ENCODE measurements at regions not wholly inside any gene's neighbourhood (a gene's known extent, or its start where the extent isn't known, plus 50 kb on each side); places are given as distances from the start of the nearest gene placed in this dataset.

DNA sequence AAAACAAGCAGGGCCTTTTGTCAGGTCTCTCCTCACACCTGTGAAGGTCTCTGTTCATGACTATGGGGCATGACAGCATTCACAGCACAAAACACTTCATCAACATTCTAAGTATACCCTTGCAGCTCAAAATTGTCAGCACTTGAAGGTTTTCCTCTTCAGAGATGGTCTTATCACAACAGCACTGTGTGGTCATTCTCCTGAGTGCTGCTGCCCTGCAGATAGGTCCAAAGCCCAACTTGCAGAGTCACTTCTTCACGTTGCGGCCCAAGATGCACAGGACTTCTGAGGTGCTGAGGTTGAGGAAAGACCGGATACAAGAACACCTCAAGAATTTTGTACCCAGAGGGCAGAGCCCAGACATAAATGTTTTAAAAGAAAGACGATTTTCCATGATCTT, 574.5 kb downstream of the UQCRFS1 start:
- H3K27ac ChIP-seq (ENCODE audit: low read depth, low read length): no peak overlapping the region
- H3K27me3 ChIP-seq (ENCODE audit: insufficient read depth, low read length): no peaks in the 10 kb centered on the region
- no peaks in the 10 kb centered on the region for H3K4me1 ChIP-seq (ENCODE audit: insufficient read depth, low read length)
- CTCF ChIA-PET (ENCODE audit: partially characterized antibody): no interaction called here
- H3K9me3 ChIP-seq (ENCODE audit: control insufficient read depth in 1 of 2, low read length in 2 of 2): no peaks in the 10 kb centered on the region
- no peaks in the 10 kb centered on the region for H3K4me1 Mint-ChIP-seq
- H3K36me3 Mint-ChIP-seq: no peaks in the 10 kb centered on the region
- H3K36me3 ChIP-seq (ENCODE audit: insufficient read depth, low read length): no peaks in the 10 kb centered on the region
- intact Hi-C loops (cut with micrococcal nuclease): no loop called here
- no peaks in the 10 kb centered on the region for H3K27me3 Mint-ChIP-seq
- no peak overlapping the region for H3K4me3 Mint-ChIP-seq
- POLR2A ChIA-PET (ENCODE audit: partially characterized antibody): no interaction called here
- no peak overlapping the region for H3K4me3 ChIP-seq (ENCODE audit: low read length in 2 of 2)
- no peak overlapping the region for H3K27ac Mint-ChIP-seq
- peaks cover 2 to 14% (median 8%) of the 10 kb centered on the region in 8 donors for H3K9me3 Mint-ChIP-seq
- DNase-seq: no peak

DNA sequence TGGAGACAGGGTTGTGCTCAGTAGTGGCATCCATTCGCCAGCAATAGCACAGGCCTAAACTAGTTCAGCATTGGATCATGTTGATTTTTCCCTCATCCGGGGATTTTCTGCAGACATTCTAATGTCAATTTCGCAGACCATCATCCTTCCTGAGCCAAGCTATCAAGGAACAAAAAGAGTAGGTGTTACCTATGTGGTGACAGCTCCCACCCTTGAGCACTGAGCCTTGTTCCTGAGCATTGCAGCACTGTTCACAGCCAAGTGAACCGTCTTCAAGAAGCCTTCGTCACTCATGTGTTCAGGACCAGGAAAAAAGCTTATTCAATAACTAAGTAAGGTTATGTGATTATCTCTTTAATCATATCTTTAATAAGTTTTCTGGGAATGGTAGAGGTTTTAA, 576.2 kb downstream of the UQCRFS1 start:
- Mint-ChIP-seq H3K27ac (no peak overlapping the region), H3K9me3 (peaks cover 2 to 18% (median 10%) of the 10 kb centered on the region in 8 donors), H3K36me3 (no peaks in the 10 kb centered on the region), H3K4me3 (no peak overlapping the region), H3K4me1 (peaks cover 0 to 1% (median 0%) of the 10 kb centered on the region in 4 donors), H3K27me3 (no peaks in the 10 kb centered on the region)
- Histone ChIP-seq H3K9me3 (ENCODE audit: control insufficient read depth in 1 of 2, low read length in 2 of 2) (no peaks in the 10 kb centered on the region), H3K27ac (ENCODE audit: low read depth, low read length) (no peak overlapping the region), H3K4me3 (ENCODE audit: low read length in 2 of 2) (no peak overlapping the region), H3K27me3 (ENCODE audit: insufficient read depth, low read length) (no peaks in the 10 kb centered on the region), H3K4me1 (ENCODE audit: insufficient read depth, low read length) (no peaks in the 10 kb centered on the region), H3K36me3 (ENCODE audit: insufficient read depth, low read length) (no peaks in the 10 kb centered on the region)
- intact Hi-C loops (cut with micrococcal nuclease): no loop called here
- DNase-seq: no peak
- ChIA-PET CTCF (ENCODE audit: partially characterized antibody) (interaction anchor here (0.7 kb wide), 1 partner anchor 106 kb away, joined by 3 read pairs; no protein-coding TSS in a partner anchor), POLR2A (ENCODE audit: partially characterized antibody) (no interaction called here)

DNA sequence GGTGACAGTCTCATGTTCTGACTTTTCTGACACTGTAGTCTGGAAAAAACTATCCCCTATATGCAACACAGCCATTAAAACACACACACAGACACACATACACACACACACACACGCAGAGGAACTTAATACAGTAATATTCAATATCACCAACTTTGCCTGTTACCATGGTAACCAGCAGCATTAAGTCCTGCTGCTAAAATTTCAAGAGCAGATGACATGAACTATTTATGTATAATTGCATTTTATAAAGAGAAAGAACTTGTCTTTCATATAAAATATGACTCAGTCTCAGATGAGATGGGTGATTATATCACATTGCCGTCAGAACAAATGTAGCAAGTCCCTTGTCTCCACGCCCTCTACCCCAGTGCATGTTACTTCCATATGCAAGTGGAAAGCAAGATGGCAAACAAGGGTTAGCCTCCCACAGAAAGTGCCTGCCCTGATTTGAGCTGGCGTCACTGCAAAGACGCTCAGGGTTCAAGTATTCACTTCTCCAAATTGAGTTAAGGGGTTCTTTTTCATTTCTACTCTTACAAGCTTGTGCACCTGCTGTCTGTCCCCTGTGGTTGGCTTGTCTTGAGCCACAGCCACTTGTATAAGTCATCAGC, 576.8 kb downstream of the UQCRFS1 start:
- Mint-ChIP-seq H3K27me3 (no peaks in the 10 kb centered on the region), H3K9me3 (peaks cover 2 to 18% (median 11%) of the 10 kb centered on the region in 8 donors), H3K4me1 (peaks cover 0 to 1% (median under 1%) of the 10 kb centered on the region in 4 donors), H3K36me3 (no peaks in the 10 kb centered on the region), H3K27ac (no peak overlapping the region), H3K4me3 (no peak overlapping the region)
- Histone ChIP-seq H3K27me3 (ENCODE audit: insufficient read depth, low read length) (no peaks in the 10 kb centered on the region), H3K9me3 (ENCODE audit: control insufficient read depth in 1 of 2, low read length in 2 of 2) (no peaks in the 10 kb centered on the region), H3K4me3 (ENCODE audit: low read length in 2 of 2) (no peak overlapping the region), H3K4me1 (ENCODE audit: insufficient read depth, low read length) (no peaks in the 10 kb centered on the region), H3K36me3 (ENCODE audit: insufficient read depth, low read length) (no peaks in the 10 kb centered on the region), H3K27ac (ENCODE audit: low read depth, low read length) (no peak overlapping the region)
- ChIA-PET POLR2A (ENCODE audit: partially characterized antibody) (no interaction called here), CTCF (ENCODE audit: partially characterized antibody) (interaction anchor here (0.7 kb wide), 1 partner anchor 107 kb away, joined by 3 read pairs; no protein-coding TSS in a partner anchor)
- intact Hi-C loops (cut with micrococcal nuclease): no loop called here
- DNase-seq: no peak

DNA sequence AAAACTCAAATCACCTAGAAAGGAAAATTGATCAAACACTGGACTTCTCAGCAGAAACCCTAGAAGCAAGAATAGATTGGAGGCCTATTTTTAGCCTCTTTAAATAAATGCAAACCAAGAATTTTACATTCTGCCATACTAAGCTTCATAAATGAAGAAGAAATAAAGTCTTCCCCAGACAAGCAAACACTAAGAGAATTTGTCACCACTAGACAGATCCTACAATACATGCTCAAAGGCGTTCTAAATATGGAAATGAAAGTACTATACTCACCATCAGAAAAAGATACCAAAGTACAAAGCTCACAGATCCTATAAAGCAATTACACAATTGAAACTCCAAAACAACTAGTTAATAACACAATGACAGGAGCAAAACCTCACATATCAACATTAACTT, 578.1 kb downstream of the UQCRFS1 start:
- DNase-seq: no peak
- ChIA-PET POLR2A (ENCODE audit: partially characterized antibody) (no interaction called here), CTCF (ENCODE audit: partially characterized antibody) (interaction anchor here (1.5 kb wide), 1 partner anchor 167 kb away, joined by 5 read pairs; no protein-coding TSS in a partner anchor)
- Histone ChIP-seq H3K36me3 (ENCODE audit: insufficient read depth, low read length) (no peaks in the 10 kb centered on the region), H3K27ac (ENCODE audit: low read depth, low read length) (no peak overlapping the region), H3K4me3 (ENCODE audit: low read length in 2 of 2) (no peak overlapping the region), H3K9me3 (ENCODE audit: control insufficient read depth in 1 of 2, low read length in 2 of 2) (no peaks in the 10 kb centered on the region), H3K27me3 (ENCODE audit: insufficient read depth, low read length) (no peaks in the 10 kb centered on the region), H3K4me1 (ENCODE audit: insufficient read depth, low read length) (no peaks in the 10 kb centered on the region)
- Mint-ChIP-seq H3K36me3 (no peaks in the 10 kb centered on the region), H3K27ac (no peak overlapping the region), H3K9me3 (peaks cover 2 to 19% (median 11%) of the 10 kb centered on the region in 8 donors), H3K4me1 (peaks cover 0 to 1% (median under 1%) of the 10 kb centered on the region in 4 donors), H3K27me3 (no peaks in the 10 kb centered on the region), H3K4me3 (no peak overlapping the region)
- intact Hi-C loops (cut with micrococcal nuclease): no loop called here

DNA sequence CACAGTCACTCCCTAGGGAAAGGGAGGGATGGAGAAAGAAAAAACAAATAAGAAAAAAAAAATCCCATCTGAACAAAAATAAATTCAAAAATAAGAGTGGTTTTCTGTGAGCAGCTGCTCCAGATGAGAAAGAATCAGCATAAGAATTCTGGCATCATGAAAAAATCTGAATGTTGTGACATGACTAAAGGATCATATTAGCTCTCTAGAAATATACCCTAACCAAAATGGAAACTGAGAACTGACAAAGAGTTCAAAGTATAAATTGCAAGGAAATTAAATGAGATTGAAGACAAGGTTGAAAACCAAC, 579.0 kb downstream of the UQCRFS1 start:
- Histone ChIP-seq H3K27ac (ENCODE audit: low read depth, low read length) (no peak overlapping the region), H3K4me1 (ENCODE audit: insufficient read depth, low read length) (no peaks in the 10 kb centered on the region), H3K4me3 (ENCODE audit: low read length in 2 of 2) (no peak overlapping the region), H3K9me3 (ENCODE audit: control insufficient read depth in 1 of 2, low read length in 2 of 2) (no peaks in the 10 kb centered on the region), H3K27me3 (ENCODE audit: insufficient read depth, low read length) (no peaks in the 10 kb centered on the region), H3K36me3 (ENCODE audit: insufficient read depth, low read length) (no peaks in the 10 kb centered on the region)
- POLR2A ChIA-PET (ENCODE audit: partially characterized antibody): no interaction called here
- H3K4me1 Mint-ChIP-seq: peaks cover 0 to 1% (median under 1%) of the 10 kb centered on the region in 4 donors
- CTCF ChIA-PET (ENCODE audit: partially characterized antibody): interaction anchor here (0.6 to 1.5 kb wide), 4 partner anchors 10 to 166 kb away, joined by 3 to 5 read pairs (median 3); no protein-coding TSS in a partner anchor
- H3K36me3 Mint-ChIP-seq: no peaks in the 10 kb centered on the region
- H3K27ac Mint-ChIP-seq: no peak overlapping the region
- DNase-seq: no peak
- intact Hi-C loops (cut with micrococcal nuclease): no loop called here
- H3K9me3 Mint-ChIP-seq: peaks cover 2 to 21% (median 11%) of the 10 kb centered on the region in 8 donors
- H3K4me3 Mint-ChIP-seq: no peak overlapping the region
- no peaks in the 10 kb centered on the region for H3K27me3 Mint-ChIP-seq

DNA sequence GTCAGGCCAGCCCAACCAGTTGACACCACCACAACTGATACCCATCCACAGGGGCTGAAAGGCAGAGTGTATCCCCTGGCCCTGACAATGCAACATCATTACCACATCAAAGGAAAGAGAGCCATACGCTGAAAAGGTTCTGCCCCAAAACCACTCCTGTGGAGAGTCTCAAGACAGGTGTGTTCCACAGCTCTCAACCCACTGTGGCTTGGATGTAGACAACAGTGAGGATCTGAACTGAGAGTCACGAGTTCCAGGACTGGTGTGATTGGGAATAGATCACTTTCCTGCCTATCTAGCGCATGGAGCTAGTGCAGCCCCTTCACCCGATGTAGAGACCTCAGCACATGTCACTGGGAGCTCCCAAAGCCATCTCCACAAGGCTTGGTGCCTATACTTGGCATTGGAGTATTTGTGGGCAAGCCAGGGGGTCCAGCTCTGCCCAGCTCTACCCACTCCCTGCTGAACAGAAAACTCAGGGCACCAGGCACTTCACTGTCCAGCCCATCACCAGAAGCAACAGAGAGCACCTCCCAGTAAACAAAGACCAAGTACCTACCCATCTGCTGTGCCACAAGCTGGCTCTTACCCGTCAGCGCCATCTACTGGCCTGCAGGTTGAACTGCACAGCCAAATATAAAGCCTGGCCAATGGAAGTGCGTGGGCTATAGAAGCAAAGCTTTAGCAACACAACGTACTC, 579.5 kb downstream of the UQCRFS1 start:
- ChIA-PET CTCF (ENCODE audit: partially characterized antibody) (interaction anchor here (0.6 to 1.5 kb wide), 5 partner anchors 9 to 165 kb away, joined by 3 to 5 read pairs (median 3); no protein-coding TSS in a partner anchor), POLR2A (ENCODE audit: partially characterized antibody) (no interaction called here)
- Histone ChIP-seq H3K4me3 (ENCODE audit: low read length in 2 of 2) (no peak overlapping the region), H3K36me3 (ENCODE audit: insufficient read depth, low read length) (no peaks in the 10 kb centered on the region), H3K27ac (ENCODE audit: low read depth, low read length) (no peak overlapping the region), H3K9me3 (ENCODE audit: control insufficient read depth in 1 of 2, low read length in 2 of 2) (no peaks in the 10 kb centered on the region), H3K4me1 (ENCODE audit: insufficient read depth, low read length) (no peaks in the 10 kb centered on the region), H3K27me3 (ENCODE audit: insufficient read depth, low read length) (no peaks in the 10 kb centered on the region)
- intact Hi-C loops (cut with micrococcal nuclease): no loop called here
- Mint-ChIP-seq H3K9me3 (peaks cover 2 to 23% (median 11%) of the 10 kb centered on the region in 8 donors), H3K27me3 (no peaks in the 10 kb centered on the region), H3K36me3 (no peaks in the 10 kb centered on the region), H3K27ac (no peak overlapping the region), H3K4me1 (peaks cover 0 to 1% (median under 1%) of the 10 kb centered on the region in 4 donors), H3K4me3 (peak overlapping the region in 1 of 8 donors; percentile 59)
- peak in 1 of 5 donors; percentile 10 for DNase-seq

DNA sequence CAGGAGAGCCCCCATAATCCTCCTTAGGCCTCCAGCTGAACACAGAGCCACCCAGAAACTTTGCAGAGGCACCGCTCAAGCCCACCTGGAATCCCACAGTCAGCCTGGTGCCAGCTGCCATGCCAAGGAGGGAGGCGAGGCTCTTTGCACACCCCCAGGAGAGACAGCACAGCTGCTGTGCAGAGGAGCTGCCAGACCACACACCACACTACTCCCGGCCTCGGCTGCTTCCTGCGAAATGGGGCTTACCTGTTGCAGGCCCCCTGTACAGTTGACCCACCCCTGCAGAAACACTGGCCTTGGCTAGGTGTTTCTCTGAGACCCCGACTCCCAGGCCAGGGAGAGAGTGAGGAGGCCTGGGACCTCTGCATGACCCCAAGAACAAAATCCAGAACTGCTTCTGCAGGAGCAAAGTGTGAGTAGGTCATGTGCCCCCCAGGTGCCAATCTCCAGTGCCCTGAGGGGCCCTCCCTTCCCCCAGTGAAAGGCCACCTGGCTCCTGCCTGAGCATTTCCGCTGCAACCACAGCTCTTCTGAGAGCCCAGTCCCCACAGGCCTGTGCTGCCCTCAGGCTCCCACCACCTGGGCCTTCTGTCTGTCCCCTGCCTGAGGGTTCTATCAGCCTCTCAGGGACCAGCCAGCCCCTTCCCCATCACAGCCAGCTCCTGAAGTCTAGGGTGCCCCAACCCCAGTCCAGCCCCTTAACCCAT, 580.4 kb downstream of the UQCRFS1 start:
- H3K27ac Mint-ChIP-seq: no peak overlapping the region
- DNase-seq: no peak
- H3K4me1 ChIP-seq (ENCODE audit: insufficient read depth, low read length): no peaks in the 10 kb centered on the region

More for the DNA sequence above, 580.4 kb downstream of the UQCRFS1 start:
- Histone ChIP-seq H3K27ac (ENCODE audit: low read depth, low read length) (no peak overlapping the region), H3K9me3 (ENCODE audit: control insufficient read depth in 1 of 2, low read length in 2 of 2) (no peaks in the 10 kb centered on the region), H3K36me3 (ENCODE audit: insufficient read depth, low read length) (no peaks in the 10 kb centered on the region), H3K27me3 (ENCODE audit: insufficient read depth, low read length) (no peaks in the 10 kb centered on the region), H3K4me3 (ENCODE audit: low read length in 2 of 2) (no peak overlapping the region)
- Mint-ChIP-seq H3K36me3 (no peaks in the 10 kb centered on the region), H3K4me1 (peaks cover 0 to 1% (median under 1%) of the 10 kb centered on the region in 4 donors), H3K27me3 (no peaks in the 10 kb centered on the region), H3K9me3 (peaks cover 2 to 31% (median 15%) of the 10 kb centered on the region in 8 donors), H3K4me3 (no peak overlapping the region)
- CTCF ChIA-PET (ENCODE audit: partially characterized antibody): interaction anchor here (0.9 to 1.3 kb wide), 2 partner anchors 8 to 32 kb away, joined by 3 read pairs; no protein-coding TSS in a partner anchor
- intact Hi-C loops (cut with micrococcal nuclease): no loop called here
- POLR2A ChIA-PET (ENCODE audit: partially characterized antibody): no interaction called here
